CD4-positive, alpha-beta T cell (primary cell): ENCODE measurements at regions not wholly inside any gene's neighbourhood (a gene's known extent, or its start where the extent isn't known, plus 50 kb on each side); places are given as distances from the start of the nearest gene placed in this dataset.

Experiments used
- ATAC-seq: fragments of 200-7000 bp; cut with Tn5 transposase; one replicate; pipeline ENCODE4 v1.10.0; 2022; ENCODE audit warnings: mild to moderate bottlenecking; ENCODE audit not compliant: poor library complexity
- CTCF ChIA-PET: fragments of 350-600 bp; sonication (Branson Sonifier 250); formaldehyde crosslinking; loops from one replicate; lab custom pipeline; 2021; ENCODE audit warnings: antibody characterized with exemption, inconsistent platforms; lab: Charles Lee
- POLR2A ChIA-PET: fragments of 350-600 bp; sonication (Branson Sonifier 250); formaldehyde crosslinking; loops from one replicate; lab custom pipeline; 2021; ENCODE audit warnings: antibody characterized with exemption, inconsistent platforms; lab: Charles Lee
- DNase-seq, 14 experiments: peaks; one replicate each; pipeline ENCODE4 v3.0.0-alpha.2; 2013 to 2020; ENCODE audit warnings: mixed read lengths in 2 of 14
- H3K27ac ChIP-seq, 2 donors: one replicate each; pipeline versions ENCODE4 v1.5.1 to v1.7.0; 2013; ENCODE audit warnings: low read length in 2 of 2, low read depth in 1 of 2, mild to moderate bottlenecking in 1 of 2
- H3K27me3 ChIP-seq, 2 experiments: 1 replicate in 1 of 2; 2 replicates in 1 of 2; pipeline versions ENCODE4 v1.6.1 to v1.7.0; 2013; ENCODE audit warnings: low read length in 2 of 2, control low read depth in 1 of 2, mild to moderate bottlenecking in 1 of 2, moderate library complexity in 1 of 2; ENCODE audit not compliant: insufficient read depth in 2 of 2, control insufficient read depth in 1 of 2
- H3K36me3 ChIP-seq: one replicate; pipeline ENCODE4 v1.6.1; 2013; ENCODE audit warnings: low read length, control low read depth; ENCODE audit not compliant: insufficient read depth
- H3K4me1 ChIP-seq: one replicate; pipeline ENCODE4 v1.6.1; 2013; ENCODE audit warnings: low read length, control low read depth; ENCODE audit not compliant: insufficient read depth
- H3K4me3 ChIP-seq: one replicate; pipeline ENCODE4 v1.5.1; 2013; ENCODE audit warnings: mild to moderate bottlenecking, low read length, moderate library complexity
- H3K9me3 ChIP-seq, 2 experiments: 1 replicate in 1 of 2; 2 replicates in 1 of 2; pipeline versions ENCODE4 v1.6.1 to v1.7.0; 2013; ENCODE audit warnings: low read length in 2 of 2, mild to moderate bottlenecking in 2 of 2, control low read depth in 1 of 2, moderate library complexity in 1 of 2; ENCODE audit not compliant: control insufficient read depth in 1 of 2, insufficient read depth in 1 of 2
- H3K27ac Mint-ChIP-seq: one replicate; pipeline ENCODE4 v1.8.0; 2020; ENCODE audit warnings: mixed read lengths
- H3K27me3 Mint-ChIP-seq: one replicate; pipeline ENCODE4 v1.8.0; 2021; ENCODE audit warnings: mixed read lengths
- H3K36me3 Mint-ChIP-seq: one replicate; pipeline ENCODE4 v1.8.0; 2021; ENCODE audit warnings: low read depth, mixed read lengths
- H3K4me1 Mint-ChIP-seq: one replicate; pipeline ENCODE4 v1.8.0; 2021; ENCODE audit warnings: low read depth, mixed read lengths
- H3K4me3 Mint-ChIP-seq: one replicate; pipeline ENCODE4 v1.8.0; 2020; ENCODE audit warnings: mild to moderate bottlenecking, mixed read lengths
- H3K9me3 Mint-ChIP-seq: one replicate; pipeline ENCODE4 v1.8.0; 2020; ENCODE audit warnings: mixed read lengths
- CTCF ChIP-seq: fragments of 200-600 bp; IDR thresholded peaks from one replicate; pipeline ENCODE4 v1.8.0; 2022; ENCODE audit warnings: antibody characterized with exemption, mild to moderate bottlenecking
- intact Hi-C, 2 experiments: fragments of 100-400 bp; cut with DNase I in 1 of 2; cut with micrococcal nuclease in 1 of 2; formaldehyde crosslinking; loops; one replicate each; pipeline versions ENCODE4 v1.15.1 to v1.9.0; 2023 to 2025; cut with DNase I, micrococcal nuclease

GRCh38 chr11:96967616-96968015, 577.8 kb downstream of the JRKL start:
- Histone ChIP-seq H3K9me3 (peaks cover 0 to 4% of the 10 kb centered on the region in 2 experiments), H3K4me3 (no peak overlapping the region), H3K36me3 (no peaks in the 10 kb centered on the region), H3K4me1 (no peaks in the 10 kb centered on the region), H3K27ac (no peak overlapping the region), H3K27me3 (no peaks in the 10 kb centered on the region)
- ChIA-PET CTCF (interaction anchor here (0.6 kb wide), 1 partner anchor 199 kb away, joined by 4 read pairs; no protein-coding TSS in a partner anchor), POLR2A (no interaction called here)
- no peaks in the 10 kb centered on the region for H3K4me1 Mint-ChIP-seq
- no peak overlapping the region for H3K4me3 Mint-ChIP-seq
- intact Hi-C loops, result no loop called here
- no peaks in the 10 kb centered on the region for H3K36me3 Mint-ChIP-seq
- DNase-seq (no peak), ATAC-seq (no peak)
- no peak overlapping the region for H3K27ac Mint-ChIP-seq
- no peak for TF ChIP-seq CTCF
- no peaks in the 10 kb centered on the region for H3K27me3 Mint-ChIP-seq
- H3K9me3 Mint-ChIP-seq, result peaks cover 9% of the 10 kb centered on the region

- H3K4me3 Mint-ChIP-seq, result no peak overlapping the region
- no peaks in the 10 kb centered on the region for H3K4me1 Mint-ChIP-seq
- no peak overlapping the region for H3K27ac Mint-ChIP-seq
- no peaks in the 10 kb centered on the region for H3K27me3 Mint-ChIP-seq
- no peak for TF ChIP-seq CTCF
- Histone ChIP-seq H3K4me1 (no peaks in the 10 kb centered on the region), H3K27ac (no peak overlapping the region), H3K9me3 (peaks cover 0 to 8% of the 10 kb centered on the region in 2 experiments), H3K27me3 (no peaks in the 10 kb centered on the region), H3K4me3 (no peak overlapping the region), H3K36me3 (no peaks in the 10 kb centered on the region)
- no peak for DNase-seq
- H3K36me3 Mint-ChIP-seq, result no peaks in the 10 kb centered on the region
- ChIA-PET CTCF (no interaction called here), POLR2A (no interaction called here)
- ATAC-seq, result no peak
- intact Hi-C loops, result no loop called here
- peaks cover 16% of the 10 kb centered on the region for H3K9me3 Mint-ChIP-seq
Observed at GRCh38 chr11:96969251-96969650, 579.4 kb downstream of the JRKL start.

GRCh38 chr11:96978751-96979150, 588.9 kb downstream of the JRKL start:
- ATAC-seq, result no peak
- intact Hi-C loops, result no loop called here
- Histone ChIP-seq H3K9me3 (peaks cover 0 to 3% of the 10 kb centered on the region in 2 experiments), H3K4me3 (no peak overlapping the region), H3K4me1 (no peaks in the 10 kb centered on the region), H3K27me3 (no peaks in the 10 kb centered on the region), H3K27ac (no peak overlapping the region), H3K36me3 (no peaks in the 10 kb centered on the region)
- Mint-ChIP-seq H3K36me3 (no peaks in the 10 kb centered on the region), H3K27me3 (no peaks in the 10 kb centered on the region), H3K4me3 (no peak overlapping the region), H3K4me1 (no peaks in the 10 kb centered on the region), H3K27ac (no peak overlapping the region), H3K9me3 (peaks cover 10% of the 10 kb centered on the region)
- no peak for DNase-seq
- ChIA-PET POLR2A (no interaction called here), CTCF (no interaction called here)
- no peak for TF ChIP-seq CTCF
